CMK (cell line): ENCODE measurements at regions not wholly inside any gene's neighbourhood (a gene's known extent, or its start where the extent isn't known, plus 50 kb on each side); places are given as distances from the start of the nearest gene placed in this dataset.

ENCODE experiments used
- DNase-seq: peaks from one replicate; pipeline ENCODE4 v3.0.0-alpha.2; 2010; ENCODE audit warnings: low read depth

DNA sequence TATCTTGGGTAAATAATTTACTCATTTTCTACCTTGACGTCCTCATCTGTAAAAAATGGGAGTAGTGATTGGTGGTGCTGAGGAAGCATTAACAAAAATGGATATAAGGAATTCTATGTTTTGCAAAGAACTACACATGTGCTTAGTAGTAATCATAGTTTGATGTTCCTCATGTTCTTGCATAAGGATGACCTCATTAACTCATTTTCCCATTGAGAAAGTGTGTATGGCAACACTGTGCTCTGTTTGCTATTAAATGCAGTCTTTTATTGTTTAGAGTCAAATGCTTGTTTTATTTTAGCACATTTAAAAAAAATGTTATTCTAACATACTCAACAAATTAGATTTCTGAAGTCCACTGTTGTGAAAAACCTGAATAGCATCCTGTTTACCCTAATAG lies 211.2 kb upstream of the RSPO3 start:
- DNase-seq: no peak

GRCh38 chr6:126907996-126908395 lies 210.5 kb upstream of the RSPO3 start:
- no peak for DNase-seq

DNA sequence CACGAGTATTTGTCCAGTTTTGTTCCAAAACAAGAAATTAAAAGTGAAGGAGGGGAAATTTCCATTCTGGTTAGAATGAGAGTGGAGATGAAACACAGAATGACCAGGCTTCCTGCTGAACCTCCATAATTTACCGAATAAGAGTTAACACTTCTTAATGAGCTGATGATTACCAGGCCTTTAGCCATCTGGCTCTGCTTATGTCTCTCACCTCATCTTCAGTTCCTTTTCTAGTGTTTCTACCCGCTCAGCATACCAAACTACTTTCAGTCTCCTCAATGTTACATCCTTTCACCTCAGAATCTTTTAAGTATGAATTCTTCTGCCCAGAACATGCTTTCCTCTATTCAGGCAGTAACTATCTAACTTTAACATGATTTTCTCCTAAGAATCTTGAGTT lies 209.0 kb upstream of the RSPO3 start:
- no peak for DNase-seq

DNA sequence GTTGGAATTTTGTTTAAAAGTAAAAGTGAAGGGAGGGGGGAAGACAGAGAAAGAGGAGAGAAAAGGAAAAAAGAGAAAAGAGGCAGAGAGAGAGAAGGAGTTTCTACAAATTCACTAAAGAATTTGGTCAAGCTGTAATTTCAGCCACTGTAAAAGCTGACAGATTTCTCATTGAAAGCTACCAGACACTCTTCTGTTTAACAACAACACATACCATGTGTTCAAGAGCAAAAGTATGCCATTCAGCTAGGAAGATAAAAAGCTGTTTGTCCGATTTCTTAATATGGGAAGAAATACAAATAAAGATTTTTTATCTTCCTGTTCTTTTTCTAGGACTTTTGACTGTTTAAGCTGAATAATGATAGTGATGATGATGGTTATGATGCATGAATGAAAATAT lies 204.8 kb upstream of the RSPO3 start:
- no peak for DNase-seq

- no peak for DNase-seq
These were observed 204.3 kb upstream of the RSPO3 start for GRCh38 chr6:126914172-126914571.

GRCh38 chr6:126914801-126915200 lies 203.7 kb upstream of the RSPO3 start:
- DNase-seq: no peak

DNA sequence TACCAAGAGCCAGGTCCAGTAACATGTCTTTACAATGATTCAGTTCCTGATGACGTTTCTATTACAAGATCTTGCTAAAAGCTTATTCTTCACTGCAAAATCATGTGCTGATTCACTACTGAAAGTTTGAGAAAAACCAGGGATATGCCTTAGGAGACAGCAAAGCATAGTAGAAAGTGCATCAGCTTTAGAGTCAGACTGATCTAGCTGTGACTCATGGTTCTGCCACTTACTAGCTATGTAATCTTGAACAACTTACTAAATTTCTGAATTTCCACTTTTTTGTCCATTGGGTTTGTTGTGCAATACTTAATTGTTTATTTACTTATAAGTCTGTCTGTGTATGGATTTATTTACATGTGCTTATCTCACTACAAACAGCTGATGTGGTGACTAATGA lies 198.5 kb upstream of the RSPO3 start:
- no peak for DNase-seq

- DNase-seq: no peak
These were observed 194.7 kb upstream of the RSPO3 start for GRCh38 chr6:126923807-126924206.

DNA sequence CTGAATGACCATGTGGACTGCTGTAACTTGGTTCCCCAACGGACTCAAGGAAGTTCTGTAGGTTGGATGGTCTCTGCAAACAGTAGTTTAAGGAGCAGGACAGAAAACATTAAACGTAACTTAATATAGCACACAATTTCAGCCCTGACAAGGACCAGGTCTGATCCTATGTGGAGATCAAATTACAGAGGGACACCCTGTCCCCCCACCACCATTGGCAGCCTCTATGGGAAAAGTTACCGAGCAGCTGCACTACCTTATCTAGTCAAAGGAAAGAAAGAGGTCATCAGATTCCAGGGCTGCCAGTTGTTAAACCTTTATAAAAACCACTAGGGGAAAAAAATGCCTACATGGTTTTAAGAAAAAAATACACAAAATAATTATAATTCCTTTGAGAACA lies 191.5 kb upstream of the RSPO3 start:
- no peak for DNase-seq

GRCh38 chr6:126927841-126928240 lies 190.6 kb upstream of the RSPO3 start:
- DNase-seq: no peak

GRCh38 chr6:126937426-126937825 lies 181.0 kb upstream of the RSPO3 start:
- no peak for DNase-seq

DNA sequence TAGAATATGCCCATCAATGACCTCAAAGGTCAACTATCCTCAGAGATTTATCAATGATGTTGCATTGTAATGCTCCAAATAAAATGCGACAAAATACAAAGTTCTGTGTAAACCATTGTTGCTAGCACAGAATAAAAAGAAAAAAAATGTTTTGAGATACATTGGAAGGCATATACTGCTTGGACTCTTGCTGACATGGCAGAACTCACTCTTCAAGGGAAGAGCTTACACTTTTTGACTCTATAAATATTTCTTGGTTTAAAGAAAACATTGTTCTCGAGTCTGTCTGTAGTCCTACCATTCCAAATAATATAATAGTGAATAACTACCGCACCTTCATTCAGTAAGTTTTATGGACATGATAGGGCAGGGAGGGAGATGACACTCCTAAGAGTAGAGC lies 178.7 kb upstream of the RSPO3 start:
- DNase-seq: no peak

DNA sequence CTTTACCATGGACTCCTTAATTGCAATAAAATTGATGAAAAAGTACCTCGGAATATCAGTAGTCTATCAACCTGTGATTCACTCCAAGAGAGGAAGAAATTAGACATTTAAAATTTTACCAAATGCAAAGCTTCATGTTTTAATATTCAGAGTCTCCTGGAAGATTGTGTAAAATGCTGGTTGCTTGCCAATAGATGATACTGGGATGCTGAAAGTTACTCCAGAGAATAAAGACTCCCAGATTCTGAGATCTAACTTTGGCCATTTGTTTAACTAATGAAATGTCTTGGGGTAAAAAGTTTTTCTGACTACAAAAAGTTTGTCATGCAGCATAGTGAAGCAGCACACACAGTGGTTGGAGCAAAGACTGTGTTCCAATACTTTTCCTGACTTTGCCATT lies 176.7 kb upstream of the RSPO3 start:
- no peak for DNase-seq

GRCh38 chr6:126944512-126944911 lies 174.0 kb upstream of the RSPO3 start:
- no peak for DNase-seq

GRCh38 chr6:126945150-126945685 lies 173.3 kb upstream of the RSPO3 start:
- DNase-seq: no peak

DNA sequence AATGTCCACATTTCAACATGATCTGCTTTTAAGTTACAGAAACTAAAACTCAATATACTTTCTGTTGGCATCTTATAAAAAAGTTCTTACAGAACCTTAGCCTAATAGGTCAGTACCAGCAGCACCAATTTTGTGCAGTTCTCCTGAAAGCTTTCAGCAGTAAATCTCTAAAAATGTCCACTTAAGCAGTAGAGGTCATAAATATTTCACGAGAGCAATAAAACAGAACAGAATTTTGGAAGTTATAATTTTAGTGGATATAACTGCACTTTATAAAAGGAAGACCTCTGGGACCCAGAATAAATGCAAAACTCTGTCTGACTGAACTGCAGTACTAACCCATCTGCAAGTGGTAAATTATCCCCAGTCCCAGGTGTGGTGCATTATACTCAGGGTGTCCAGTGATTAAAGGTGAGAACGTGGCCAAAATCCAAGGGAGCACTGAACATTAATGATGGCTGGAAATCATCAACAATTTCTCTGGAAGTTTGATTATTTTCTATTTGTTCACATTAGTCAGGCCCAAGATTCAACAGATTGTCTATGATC lies 172.6 kb upstream of the RSPO3 start:
- no peak for DNase-seq

GRCh38 chr6:126947070-126947469 lies 171.4 kb upstream of the RSPO3 start:
- DNase-seq: no peak

DNA sequence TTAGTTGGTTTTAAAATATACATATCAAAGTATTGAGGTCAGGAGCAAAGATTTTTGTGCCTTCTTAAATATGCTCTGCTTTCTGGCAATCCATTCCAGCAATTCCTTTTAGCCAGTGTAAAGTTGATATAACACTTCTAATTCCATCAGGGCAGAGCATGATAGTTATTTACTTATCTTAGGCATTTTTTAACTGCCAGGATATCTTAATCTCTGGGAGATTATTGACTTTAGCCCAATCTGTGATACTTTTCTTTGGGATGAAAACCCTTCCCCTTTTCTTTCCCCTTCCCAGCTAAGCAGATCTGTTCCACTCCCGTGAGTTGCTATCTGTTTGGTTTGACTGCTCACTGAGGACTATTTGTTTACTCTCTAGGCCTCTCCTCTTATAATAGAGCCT lies 168.7 kb upstream of the RSPO3 start:
- no peak for DNase-seq

GRCh38 chr6:126955621-126956020 lies 162.8 kb upstream of the RSPO3 start:
- no peak for DNase-seq

- DNase-seq: no peak
These were observed 160.8 kb upstream of the RSPO3 start for GRCh38 chr6:126957721-126958120.

- no peak for DNase-seq
These were observed 158.7 kb upstream of the RSPO3 start for GRCh38 chr6:126959765-126960164.

GRCh38 chr6:126963077-126963809 lies 155.2 kb upstream of the RSPO3 start:
- no peak for DNase-seq

DNA sequence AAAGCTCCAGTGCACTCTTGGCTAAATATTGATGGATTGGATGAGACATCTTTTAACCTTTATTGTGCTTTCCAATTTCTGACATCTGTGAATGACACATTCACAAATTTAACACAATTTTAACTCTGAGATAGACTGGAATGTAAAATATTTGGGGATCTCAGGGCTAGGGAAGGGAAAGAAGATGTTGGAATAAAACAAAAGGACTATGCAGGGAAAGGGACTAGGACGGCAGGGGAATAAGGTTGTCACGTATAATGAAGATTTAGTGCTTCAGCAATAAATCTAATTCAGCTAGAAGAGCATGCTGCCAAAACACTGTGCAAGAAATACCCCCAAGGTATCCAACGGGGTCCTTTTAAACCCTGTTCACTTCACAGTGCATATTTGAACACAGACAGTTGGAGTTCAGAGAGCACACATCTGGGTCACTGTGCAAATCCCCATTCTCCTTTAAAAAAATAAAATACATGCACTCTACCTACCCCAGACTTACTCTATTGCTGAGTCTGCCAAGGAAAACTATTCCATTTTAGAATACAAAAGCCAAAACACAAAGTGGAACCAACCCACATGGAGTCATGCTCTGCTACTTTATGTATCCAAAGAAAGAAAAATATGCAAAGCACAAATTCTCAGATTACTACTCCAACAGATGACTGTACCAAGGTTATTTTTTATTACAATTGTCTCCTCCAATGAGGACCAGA lies 151.0 kb upstream of the RSPO3 start:
- no peak for DNase-seq
